ENCODE measurements at regions not wholly inside any gene's neighbourhood (a gene's known extent, or its start where the extent isn't known, plus 50 kb on each side); places are given as distances from the start of the nearest gene placed in this dataset.
A peak's percentile ranks its signal among the peaks of the same experiment; 100 is the strongest.

DNA sequence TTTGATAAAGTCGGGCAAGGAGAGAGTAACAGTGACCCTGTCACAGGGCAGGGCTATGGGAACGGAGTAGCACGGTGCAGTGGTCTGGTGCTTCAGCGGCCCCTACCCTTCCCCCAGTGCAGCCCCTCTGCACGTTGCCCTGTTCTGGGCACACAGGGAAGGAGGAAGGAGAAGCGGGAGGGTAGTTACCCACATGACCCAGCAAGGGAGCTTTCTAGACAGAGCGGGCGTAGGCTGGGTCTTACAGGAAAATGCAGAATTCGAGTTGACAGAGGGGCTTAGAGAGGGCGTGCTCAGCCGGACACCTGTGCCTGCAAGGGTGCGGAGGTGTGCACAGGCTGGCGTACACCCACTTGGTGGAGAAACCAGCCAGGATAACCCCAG is 341.2 kb downstream of the NPHP4 start:
- no peak for DNase-seq

DNA sequence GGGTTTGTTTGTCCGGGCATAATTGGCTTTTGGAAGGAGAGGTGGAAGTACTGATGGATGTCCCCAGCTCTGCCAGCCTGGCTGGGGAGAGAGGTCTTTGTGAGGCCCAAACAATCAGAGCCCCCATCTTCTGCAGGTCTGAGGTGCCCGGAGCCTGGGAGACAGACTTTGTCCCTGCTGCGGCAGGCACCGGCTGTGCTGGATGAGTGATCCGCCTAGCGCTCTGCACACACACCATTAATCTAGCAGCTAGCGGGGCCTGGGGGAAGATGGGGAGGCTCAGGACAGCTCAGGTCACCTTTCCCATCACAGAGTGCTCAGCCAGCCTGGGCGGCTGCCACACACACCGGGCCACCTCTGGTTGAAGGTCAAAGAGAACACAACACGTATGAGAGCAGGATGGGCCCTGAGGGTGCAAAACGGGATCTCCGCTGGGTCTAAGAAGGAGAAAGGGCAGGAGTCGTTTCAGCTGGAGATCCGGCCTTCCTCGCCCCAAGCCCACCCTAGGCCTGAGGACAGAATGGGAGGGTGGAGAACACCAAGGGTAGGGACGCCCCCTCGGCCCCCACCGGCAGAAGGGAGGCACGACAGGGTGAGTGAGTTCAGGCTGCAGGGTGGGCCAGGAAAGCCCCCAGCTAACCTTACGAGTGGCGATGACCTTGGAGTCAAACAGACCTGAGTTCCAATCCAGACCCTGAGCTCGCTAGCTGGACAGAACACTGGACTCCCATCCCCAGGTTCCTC is 341.8 kb downstream of the NPHP4 start:
- DNase-seq = no peak

DNA sequence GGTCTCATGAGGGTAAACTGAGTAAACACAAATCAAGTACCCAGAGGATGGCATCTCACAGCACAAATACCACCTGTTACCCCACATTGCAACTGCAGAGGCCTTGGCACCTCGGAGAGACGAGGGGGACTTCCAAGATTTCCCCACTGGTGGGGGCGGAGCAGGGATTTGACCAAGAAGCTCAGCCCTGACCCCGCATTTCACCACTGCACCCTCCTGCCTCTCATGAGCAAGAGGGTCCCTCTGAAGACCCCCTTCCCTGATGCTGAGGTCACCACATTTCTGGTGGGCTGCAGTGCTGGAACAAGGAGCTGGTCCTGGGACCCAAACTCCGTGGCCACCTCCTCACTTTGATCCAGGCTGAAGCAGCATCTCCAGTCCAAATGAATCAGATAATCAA is 342.4 kb downstream of the NPHP4 start:
- no peak for DNase-seq

DNA sequence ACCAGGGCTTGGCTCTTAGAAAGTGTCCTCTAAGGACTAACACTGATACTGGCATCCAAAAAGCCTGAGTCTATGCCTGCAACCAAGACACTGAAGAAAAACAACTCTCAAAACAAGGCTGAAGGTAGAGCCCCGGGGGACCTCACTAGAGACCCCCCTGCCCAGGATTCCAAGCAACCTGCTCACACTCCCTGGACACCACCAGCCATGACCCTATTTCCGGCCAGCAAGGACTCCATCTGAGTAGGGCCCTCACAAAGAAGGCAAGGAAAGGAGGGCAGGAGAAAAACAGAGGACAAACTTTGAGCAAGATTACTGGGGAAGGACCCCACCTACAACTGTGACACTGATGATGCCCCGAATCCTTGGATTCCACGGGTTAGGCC is 343.1 kb downstream of the NPHP4 start:
- DNase-seq = no peak

DNA sequence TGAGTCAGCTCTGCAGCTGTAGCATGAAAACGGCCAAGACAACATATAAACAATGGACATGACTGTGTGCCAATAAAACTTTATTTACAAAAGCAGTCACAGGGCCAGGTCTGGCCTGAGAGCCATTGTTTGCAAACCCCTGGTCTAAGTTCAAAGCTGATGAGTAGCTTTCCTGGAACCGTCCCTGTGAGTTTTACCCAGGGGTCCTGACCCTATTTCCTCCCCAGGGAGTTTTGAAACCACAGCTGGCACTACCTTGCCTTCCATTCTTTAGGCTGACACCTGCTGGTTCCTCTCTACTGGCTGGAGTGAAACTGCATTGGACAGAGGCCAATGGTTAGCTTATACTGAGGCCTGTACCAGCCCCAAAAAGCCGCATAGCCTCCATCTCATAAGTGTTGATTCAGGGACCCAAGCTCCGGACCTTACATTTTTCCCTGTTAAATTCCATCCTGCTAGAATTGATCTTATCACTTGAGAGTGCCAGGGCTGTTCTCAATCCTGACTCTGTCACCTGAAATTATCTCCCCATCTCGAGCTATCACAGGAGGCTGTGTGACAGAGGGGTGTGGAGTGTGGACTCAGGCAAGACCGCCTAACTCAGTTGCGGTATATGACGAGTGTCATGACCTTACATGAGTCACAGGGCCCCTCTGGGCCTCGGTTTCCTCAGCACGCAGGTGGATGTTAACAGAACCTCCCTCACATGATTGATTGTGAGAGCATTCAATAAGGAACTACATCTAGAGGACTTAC is 343.6 kb downstream of the NPHP4 start:
- peak; percentile 54 for DNase-seq

DNA sequence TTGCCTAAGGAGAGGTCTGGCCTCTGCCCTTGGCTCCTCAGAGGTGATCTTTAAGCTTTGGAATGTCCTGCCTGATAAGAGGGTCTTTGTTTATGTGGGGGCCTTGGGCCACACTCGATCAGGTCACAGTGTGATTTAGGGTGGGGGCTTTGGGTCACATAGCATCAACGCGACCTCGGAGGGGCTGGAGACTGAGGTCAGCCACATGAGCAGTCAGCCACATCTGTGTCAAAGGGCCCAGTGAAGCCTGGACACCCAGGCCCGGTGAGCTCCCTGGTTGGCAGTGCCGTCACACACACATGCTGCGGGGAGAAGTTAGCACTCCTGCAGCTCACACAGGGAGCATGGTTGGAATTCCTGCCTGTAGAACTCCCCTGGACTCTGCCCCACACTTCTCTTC is 345.0 kb downstream of the NPHP4 start:
- DNase-seq = no peak

DNA sequence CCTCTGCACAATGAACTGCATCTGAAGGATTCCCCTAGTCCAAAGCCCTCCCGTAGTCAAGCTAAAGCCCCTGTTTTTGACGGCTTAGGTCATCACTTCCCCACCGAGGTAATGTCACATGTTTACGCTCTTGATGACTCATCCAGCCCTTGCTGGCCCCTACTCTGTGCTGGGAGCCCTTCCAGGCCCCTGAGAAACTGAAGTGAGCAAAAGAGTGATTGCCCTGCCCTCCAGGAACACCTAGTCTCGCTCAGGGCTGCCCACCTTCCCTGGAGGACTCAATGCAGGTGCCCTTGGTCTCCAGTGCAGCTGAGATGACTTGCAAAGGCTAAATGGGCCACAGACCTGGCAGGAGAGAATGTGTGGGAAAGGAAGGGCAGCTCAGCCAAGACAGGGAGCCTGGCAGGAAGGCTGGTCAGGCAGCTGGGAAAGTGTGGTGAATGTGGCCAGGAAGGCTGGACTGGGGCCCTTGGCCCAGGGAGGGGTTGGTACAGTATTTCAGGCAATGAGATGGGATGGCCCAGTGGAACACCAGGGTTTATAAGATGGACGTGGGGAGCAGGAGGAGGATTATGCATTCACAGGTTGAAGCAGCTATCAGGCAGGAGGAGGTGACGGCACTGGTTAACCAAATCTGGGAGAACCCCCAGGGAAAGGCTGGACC is 345.6 kb downstream of the NPHP4 start:
- no peak for DNase-seq

DNA sequence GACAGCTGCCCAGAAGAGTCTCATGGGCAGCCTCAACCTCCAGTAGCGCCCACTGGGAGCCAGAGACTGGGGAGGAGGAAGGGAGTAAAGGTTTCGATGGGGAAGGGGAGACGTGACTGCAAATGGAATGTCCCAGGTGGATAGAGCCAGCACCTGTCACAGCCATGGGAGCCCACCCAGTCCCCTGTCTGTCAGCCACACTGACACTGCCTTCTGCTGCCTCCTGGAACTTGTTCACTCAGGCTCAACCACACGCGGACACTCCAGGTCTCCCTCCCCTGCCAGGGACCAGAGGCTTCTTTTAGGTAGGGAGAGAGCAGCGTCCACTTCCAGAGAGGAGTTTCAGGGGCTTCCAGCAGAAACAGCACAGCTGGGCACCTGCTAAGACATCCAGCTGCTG is 346.3 kb downstream of the NPHP4 start:
- DNase-seq = no peak

DNA sequence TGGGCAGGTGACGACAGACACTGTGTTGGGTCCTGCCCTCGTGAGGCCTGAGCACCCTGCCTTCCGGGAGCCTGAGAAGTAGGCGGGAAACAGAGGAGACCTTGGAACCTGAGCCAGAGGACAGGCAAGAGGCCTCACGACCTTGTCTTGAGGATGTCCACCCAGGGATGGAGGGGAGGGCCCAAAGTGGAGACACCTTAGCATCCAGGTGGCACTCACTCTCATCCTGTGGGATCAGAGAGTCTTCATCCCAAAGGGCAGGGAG is 347.2 kb downstream of the NPHP4 start:
- no peak for DNase-seq

DNA sequence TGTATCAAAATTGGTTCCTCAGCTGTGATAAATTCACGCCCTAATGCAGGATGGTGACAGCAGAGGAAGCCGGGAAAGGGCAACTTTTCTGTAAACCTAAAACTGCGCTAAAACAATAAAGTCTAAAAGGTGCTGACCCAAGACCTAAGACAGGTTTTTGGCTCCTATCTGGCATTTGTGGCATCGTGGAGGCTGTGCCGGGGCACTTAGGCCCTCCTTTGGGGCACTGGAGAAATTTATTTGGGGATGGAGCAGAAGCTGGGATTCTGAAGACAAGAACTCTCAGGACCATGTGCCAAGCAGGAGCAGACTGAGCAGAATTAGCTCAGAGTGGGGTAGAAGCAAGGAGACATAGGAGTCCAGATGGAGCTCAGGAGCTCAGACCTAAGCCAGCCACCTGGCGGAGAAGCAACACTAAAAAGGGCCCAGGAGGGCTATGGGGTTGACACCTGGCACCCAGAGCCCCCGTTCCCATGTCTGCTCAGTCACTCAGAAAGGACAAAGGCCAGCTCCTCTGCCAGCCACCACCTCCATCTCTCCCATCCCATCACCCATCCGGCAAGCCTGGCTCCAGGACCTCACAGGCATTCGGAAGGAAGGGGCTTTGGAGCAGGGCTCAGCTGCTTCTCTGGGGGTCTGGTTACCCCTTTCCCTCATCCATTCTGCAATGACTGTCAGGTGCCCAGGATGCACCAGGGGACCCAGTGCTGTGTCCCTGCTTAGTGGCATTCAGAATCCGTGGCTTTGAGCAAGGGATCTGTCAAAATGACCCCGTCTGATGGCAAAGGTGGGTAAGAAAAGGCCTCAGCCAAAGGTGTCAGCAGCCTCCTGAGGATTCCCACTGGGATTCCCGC is 347.7 kb downstream of the NPHP4 start:
- no peak for DNase-seq

DNA sequence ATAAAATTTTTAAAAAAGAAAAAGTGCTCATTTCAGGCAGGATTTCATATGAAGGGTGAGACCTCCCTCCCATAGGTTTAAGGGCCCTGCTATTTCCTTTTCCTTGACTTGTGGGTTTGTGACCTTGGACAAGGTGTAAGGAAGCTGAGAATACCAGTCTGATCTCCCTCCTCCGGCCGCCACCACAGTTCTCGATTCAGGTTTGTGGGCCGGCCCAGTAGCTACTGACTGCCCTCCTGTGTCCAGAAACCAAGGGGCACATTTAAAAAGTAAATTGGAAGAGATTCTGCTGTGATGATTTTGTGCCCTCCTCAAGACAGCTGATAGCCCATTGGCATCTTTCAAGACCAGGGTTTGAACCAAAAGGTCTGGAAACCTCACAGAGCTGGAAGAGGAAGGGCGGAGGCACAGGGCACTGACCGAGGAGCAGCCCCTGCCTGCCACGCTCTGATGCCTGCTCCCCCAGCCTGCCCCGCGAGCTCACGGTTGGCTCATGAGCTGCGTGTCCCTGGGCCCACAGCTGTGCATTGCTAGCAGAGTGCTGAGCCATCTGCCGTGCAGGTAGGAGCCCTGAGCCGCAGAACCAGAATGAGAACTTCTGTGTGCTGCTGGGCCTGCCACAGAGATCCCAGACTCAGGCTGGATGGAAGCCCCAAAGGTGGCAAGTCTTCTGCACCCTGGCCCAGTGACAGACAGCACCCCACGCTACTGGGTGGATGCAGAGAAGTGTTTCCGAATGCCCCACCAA is 348.7 kb downstream of the NPHP4 start:
- DNase-seq = no peak

DNA sequence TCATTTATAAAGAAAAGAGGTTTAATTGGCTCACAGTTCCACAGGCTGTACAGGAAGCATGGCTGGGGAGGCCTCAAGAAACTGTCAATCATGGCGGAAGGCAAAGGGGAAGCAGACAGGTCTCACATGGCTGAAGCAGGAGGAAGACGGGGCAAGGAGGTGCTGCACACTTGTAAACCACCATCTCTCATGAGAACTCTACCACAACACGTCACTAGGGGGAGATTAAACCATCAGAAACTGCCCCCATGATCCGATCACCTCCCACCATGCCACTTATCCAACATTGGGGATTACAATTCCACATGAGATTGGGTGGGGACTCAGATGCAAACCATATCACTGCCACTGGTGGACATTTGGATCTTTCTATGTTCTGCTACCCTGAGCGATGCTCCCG is 351.4 kb downstream of the NPHP4 start:
- DNase-seq = no peak

DNA sequence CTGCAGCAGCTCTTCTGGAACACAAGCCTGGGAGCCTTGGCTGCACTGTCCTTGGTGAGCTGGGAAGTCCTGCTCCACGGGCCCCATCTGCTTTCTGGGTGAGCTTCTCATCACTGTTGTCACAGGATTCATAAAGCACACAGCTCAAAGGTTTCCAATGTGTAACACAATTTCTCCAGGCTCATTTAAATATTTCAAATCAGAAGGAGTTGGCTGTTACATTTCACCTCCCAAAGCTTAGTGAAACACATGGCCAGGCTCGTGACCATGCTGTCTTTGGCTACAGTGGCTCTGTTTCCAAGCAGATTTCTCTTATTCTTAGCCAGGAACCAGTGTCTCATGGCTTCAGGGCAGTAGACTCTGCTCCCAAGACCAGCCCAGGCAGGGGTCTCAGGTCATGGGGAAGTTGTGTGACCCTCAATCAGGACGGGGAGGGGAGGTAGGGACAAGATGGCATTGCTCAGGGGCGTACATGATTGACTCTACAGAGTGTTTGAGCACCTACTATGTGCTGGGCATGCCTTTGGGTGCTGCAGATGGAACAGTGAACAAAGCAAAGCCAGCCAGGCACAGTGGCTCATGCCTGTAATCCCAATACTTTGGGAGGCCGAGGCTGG is 353.0 kb downstream of the NPHP4 start:
- DNase-seq = no peak

DNA sequence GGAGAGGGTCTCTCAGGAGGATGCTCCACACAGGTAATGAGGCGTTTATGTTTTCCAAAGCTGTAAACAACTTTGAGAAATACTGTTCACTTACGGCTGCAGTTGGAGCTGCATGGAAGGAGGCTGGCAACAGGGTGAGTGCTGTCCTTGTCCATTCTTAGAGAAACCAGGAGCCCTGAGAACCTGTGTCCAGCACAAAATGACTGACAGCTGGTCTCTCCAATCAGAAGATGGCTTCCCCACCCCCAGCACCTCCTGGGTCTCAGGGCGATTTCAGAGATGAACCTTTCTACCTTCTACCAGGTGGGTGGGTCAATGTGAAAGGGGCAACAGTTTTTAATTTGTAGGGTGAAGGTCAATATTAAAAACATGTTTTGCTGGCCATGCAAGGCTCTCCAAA is 353.6 kb downstream of the NPHP4 start:
- DNase-seq = no peak

DNA sequence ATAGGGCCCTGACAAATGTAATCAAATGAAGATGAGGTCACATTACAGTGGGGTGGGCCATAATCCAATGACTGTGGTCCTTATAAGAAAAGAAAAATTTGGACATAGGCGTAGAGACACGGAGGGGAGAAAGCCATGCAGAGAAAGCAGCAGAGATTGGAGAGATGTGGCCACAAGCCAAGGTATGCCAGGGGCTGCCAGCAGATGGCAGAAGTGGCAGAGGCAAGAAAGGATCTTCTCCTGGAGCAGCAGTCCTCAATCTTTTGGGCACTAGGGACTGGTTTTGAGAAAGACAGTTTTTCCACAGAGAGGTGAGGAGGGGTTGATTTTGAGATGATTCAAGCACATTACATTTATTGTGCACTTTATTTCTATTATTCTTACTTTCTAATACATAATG is 355.1 kb downstream of the NPHP4 start:
- DNase-seq = peak; percentile 7

DNA sequence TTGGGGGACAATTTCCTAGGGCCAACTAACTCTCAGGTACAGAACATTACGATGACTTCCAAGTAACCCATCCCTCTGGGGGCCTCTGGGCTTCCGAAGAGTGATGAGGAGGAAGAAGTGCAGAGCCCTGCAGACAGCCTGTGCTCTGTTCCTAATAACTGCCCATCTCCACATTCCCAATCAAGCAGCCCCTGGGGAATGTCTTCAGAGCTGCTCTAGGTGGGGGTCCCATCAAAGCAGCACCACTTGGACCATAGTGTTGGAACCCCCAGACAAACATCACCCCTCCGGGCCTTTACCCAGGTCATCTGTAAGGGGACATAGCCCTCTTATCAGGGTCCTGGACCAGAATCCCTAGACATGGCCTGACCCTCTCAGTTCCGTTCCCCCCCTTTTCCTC is 357.3 kb downstream of the NPHP4 start:
- DNase-seq = no peak

DNA sequence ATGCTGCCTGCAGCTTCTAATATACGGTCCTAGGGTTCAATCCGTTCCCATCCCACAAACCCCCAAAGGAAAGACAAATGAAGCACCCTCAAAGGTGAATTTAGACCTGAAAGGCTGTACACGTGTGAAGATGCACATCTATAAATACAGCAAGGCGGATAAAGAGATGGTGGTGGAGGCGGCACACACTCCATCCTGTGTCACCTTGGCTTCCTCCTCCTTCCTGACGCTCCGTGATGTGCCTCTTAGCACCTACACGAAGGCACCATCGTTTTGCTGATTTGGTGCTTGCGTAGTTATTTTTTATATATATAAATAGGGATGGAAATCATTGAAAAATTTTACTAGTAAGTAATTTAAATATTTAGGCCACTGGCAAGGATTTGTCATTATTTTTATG is 359.4 kb downstream of the NPHP4 start:
- DNase-seq = no peak

DNA sequence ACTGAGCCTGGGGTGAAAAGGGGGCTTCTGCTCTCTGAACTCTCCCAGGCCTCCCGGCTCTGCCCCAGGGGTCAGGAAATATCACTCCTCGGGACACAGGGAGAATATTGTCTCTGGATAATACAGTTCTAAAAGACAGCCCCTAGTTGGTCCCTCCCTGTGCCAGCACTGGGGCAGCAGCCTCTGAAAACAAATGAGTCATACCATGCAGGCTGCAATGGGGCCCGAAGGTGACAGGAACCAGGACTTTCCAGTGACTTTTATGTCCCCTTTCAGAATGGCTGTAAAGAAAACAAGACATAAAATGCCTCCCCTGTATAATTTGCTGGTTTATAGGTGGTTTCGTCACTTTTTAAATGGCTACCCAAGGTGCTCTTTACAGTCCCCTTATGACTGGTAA is 360.0 kb downstream of the NPHP4 start:
- DNase-seq = no peak

DNA sequence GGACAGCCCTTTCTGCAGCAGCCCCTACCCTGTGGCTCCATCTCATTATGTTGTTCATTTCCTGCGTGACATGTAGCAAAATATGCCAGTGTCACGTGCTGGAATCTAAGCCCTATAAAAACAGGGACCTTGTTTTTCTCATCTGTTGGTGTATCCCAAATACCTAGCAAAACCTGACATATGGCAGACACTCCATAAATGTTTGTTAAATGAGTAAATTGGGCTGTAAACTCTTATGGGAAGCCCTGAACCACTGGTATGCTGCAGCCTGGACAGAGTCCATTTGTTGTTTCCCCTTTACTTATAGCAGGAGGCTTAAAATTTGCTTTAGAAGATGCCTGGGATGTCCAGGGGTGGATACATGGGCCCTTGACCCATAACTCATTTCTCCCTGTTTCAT is 363.8 kb downstream of the NPHP4 start:
- DNase-seq = no peak

DNA sequence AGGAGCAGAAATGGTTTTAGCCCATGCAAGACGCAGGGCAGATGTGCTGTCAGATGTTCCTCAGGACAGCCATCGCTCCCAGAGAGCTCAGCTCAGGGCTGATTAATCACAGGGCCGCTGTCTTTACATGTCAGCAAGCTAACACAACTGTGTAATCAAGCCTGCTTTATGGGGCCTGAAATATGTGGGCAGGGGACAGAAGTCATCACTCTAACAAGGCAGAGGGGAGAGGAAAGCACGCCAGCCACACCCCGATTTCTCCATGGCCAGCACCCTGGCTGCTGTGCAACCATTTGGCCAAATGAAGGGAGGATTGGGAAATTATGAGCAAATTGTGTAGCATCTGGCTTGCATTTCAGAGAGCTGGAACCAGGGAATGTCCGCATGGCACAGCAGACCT is 368.8 kb downstream of the NPHP4 start:
- no peak for DNase-seq

DNA sequence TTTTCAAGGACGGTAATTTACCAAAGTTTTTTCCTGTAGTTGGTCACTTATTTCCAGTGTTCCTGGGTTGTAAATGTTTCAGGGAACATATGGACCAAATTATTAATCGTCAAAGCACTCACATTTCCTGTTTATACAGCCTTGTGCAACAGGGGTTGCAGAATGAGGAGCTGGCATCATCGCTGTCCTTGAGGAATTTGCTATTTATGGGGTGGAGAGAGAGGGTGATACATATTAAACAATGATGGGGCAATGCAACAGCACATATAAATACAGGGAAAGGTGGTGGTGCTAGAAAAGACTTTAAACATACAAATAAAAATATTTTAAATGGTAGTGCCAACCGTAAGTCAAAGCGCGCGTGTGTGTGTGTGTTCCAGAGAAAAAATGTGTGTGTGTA is 369.8 kb downstream of the NPHP4 start:
- DNase-seq = no peak

DNA sequence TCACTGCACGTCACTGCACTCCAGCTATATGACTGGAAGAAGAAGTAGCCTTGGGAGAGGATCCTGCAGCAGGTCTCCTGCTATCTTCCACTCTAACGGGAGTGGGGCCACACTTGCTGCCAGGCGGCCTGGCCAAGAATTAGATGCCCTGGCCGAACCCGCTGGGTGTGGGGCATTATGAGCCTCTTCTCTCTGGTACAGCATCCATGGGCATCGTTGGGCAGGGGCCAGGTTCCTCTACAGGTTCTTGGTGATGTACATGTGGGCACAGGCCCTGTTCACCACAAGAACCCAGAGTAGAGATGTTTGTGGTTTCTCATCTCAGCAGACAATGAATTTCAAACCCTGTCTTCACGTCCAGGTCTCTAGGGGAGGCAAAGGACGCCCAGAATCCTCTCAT is 370.5 kb downstream of the NPHP4 start:
- DNase-seq = no peak
